Astrocyte (in vitro differentiated cells and primary cell): ENCODE measurements at regions not wholly inside any gene's neighbourhood (a gene's known extent, or its start where the extent isn't known, plus 50 kb on each side); places are given as distances from the start of the nearest gene placed in this dataset.

ENCODE experiments used
- EZH2 ChIP-seq: IDR thresholded peaks from 2 replicates; pipeline ENCODE4 v1.6.1; 2012; ENCODE audit warnings: mild to moderate bottlenecking, low read length, inconsistent platforms; ENCODE audit not compliant: insufficient read depth
- TF ChIP-seq, protein P1 (sequence below): IDR thresholded peaks from 2 replicates; pipeline ENCODE4 v1.5.1; 2011; ENCODE audit warnings: low read depth, mild to moderate bottlenecking, inconsistent platforms, low read length, moderate library complexity; ENCODE audit not compliant: insufficient read depth

DNA sequence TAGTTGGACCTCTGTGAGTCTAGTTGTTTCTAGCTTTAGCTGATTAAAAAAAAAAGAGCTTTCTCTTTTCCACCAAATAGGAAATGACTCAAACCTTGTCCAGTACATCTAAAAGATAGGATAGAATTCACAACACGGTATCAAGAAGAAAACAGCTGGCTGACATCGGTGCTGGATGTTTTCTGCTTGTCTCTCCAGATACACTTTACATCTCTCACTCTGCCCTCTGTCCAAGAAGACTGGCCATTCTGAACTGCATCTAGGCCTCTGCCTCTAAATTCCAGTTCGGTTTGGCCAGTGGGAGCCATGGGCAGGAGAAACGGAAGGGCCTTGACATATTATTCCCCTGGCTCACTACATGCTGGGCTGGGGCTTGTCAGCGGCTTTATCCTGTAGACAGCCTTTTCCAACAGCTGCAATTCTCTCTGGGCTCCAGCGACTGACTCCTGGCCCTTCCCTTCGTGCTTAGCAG lies 57.3 kb upstream of the SHISA3 start:
- TF ChIP-seq, protein P1, sequence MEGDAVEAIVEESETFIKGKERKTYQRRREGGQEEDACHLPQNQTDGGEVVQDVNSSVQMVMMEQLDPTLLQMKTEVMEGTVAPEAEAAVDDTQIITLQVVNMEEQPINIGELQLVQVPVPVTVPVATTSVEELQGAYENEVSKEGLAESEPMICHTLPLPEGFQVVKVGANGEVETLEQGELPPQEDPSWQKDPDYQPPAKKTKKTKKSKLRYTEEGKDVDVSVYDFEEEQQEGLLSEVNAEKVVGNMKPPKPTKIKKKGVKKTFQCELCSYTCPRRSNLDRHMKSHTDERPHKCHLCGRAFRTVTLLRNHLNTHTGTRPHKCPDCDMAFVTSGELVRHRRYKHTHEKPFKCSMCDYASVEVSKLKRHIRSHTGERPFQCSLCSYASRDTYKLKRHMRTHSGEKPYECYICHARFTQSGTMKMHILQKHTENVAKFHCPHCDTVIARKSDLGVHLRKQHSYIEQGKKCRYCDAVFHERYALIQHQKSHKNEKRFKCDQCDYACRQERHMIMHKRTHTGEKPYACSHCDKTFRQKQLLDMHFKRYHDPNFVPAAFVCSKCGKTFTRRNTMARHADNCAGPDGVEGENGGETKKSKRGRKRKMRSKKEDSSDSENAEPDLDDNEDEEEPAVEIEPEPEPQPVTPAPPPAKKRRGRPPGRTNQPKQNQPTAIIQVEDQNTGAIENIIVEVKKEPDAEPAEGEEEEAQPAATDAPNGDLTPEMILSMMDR, result no peak
- TF ChIP-seq EZH2, result no peak
